ENCODE measurements at regions not wholly inside any gene's neighbourhood (a gene's known extent, or its start where the extent isn't known, plus 50 kb on each side); places are given as distances from the start of the nearest gene placed in this dataset.
A peak's percentile ranks its signal among the peaks of the same experiment; 100 is the strongest.

GRCh38 chr6:78435671-78436070 lies 431.7 kb upstream of the IRAK1BP1 start (continued):
- TF ChIP-seq KIAA2018 (CRISPR knock-in tag; IDR thresholded peaks at IDR 0.05; ENCODE audit: borderline replicate concordance) (no peak), DNMT3B (CRISPR knock-in tag; conservative IDR thresholded peaks at IDR 0.05) (no peak), ARNT2 (CRISPR knock-in tag; IDR thresholded peaks at IDR 0.05; ENCODE audit: low read depth) (no peak)

GRCh38 chr6:78436335-78436734 lies 431.0 kb upstream of the IRAK1BP1 start:
- H3K9ac ChIP-seq (ENCODE audit: insufficient read depth, low read depth, low read length), result no peak overlapping the region
- in situ Hi-C loops (cut with HindIII; ENCODE audit: extremely low pct_ligation_motif_present, low pct_unique_long_range_greater_than_20kb) (no loop called here), intact Hi-C loops (cut with micrococcal nuclease; ENCODE audit: unreplicated experiment) (loop anchor here (5.0 kb wide), 1 partner anchor 376 kb away; no protein-coding TSS in a partner anchor)
- POLR2A ChIA-PET, result no interaction called here
- H2AFZ ChIP-seq (ENCODE audit: low read length), result no peak overlapping the region
- H3K79me2 ChIP-seq (ENCODE audit: insufficient read depth, low read length), result no peaks in the 10 kb centered on the region
- CTCF ChIA-PET (ENCODE audit: low intra/inter-chr PET ratio, low total read pairs), result no interaction called here
- ATAC-seq, result peak; percentile 38; the same call in 1 of the 3 replicates
- H3K4me2 ChIP-seq (ENCODE audit: low read depth, low read length), result no peak overlapping the region
- DNase-seq (ENCODE audit: low spot score), result peak; percentile 1
- H3K27ac ChIP-seq (ENCODE audit: extremely low read length, insufficient read depth, low read length), result no peak overlapping the region
- FAIRE-seq, result no peak
- H3K9me3 ChIP-seq (ENCODE audit: low read length), result no peaks in the 10 kb centered on the region; the same call in 1 of the 2 replicates
- TF ChIP-seq ZBTB7A (CRISPR knock-in tag; IDR thresholded peaks at IDR 0.05) (no peak), KAT2B (IDR thresholded peaks at IDR 0.05; ENCODE audit: borderline replicate concordance, low read depth, low read length) (no peak), STAG1 (CRISPR knock-in tag; IDR thresholded peaks at IDR 0.05) (peak; percentile 23; the same call in 1 of the 2 replicates), ZNF710 (CRISPR knock-in tag; IDR thresholded peaks at IDR 0.05; ENCODE audit: borderline replicate concordance) (no peak), NFE2 (CRISPR knock-in tag; IDR thresholded peaks at IDR 0.05) (no peak), PHF21A (CRISPR knock-in tag; IDR thresholded peaks at IDR 0.05) (no peak), ZFP91 (CRISPR knock-in tag; IDR thresholded peaks at IDR 0.05; ENCODE audit: borderline replicate concordance) (no peak)
- BruUV-seq (replicated peaks), result no TSS peak
- H3K4me1 ChIP-seq (ENCODE audit: insufficient read depth, low read length), result no peaks in the 10 kb centered on the region
- no peaks in the 10 kb centered on the region for H3K36me3 ChIP-seq (replicated peaks in 1 of 2; ENCODE audit: control insufficient read depth in 1 of 2, insufficient read depth in 2 of 2, low read length in 2 of 2)
- no peaks in the 10 kb centered on the region for H3K27me3 ChIP-seq (ENCODE audit: control insufficient read depth in 1 of 2, insufficient read depth in 2 of 2, low read length in 2 of 2)
- no peak overlapping the region for H3K4me3 ChIP-seq (replicated peaks in 1 of 3; ENCODE audit: insufficient read depth in 1 of 3, low read depth in 2 of 3, low read length in 3 of 3)
- H4K20me1 ChIP-seq (ENCODE audit: insufficient read depth, low read length), result no peaks in the 10 kb centered on the region
